ENCODE measurements at regions not wholly inside any gene's neighbourhood (a gene's known extent, or its start where the extent isn't known, plus 50 kb on each side); places are given as distances from the start of the nearest gene placed in this dataset.

- POLR2A ChIA-PET = no interaction called here
- no TSS peak for BruUV-seq (replicated peaks)
- RAD21 ChIA-PET (ENCODE audit: unreplicated experiment) = no interaction called here
- no peaks in the 10 kb centered on the region for H3K27me3 ChIP-seq (replicated peaks in 1 of 2; ENCODE audit: control insufficient read depth in 2 of 2, insufficient read depth in 2 of 2, low read length in 1 of 2)
- intact Hi-C loops (cut with micrococcal nuclease; ENCODE audit: unreplicated experiment) (loop anchor here (1.0 to 10.0 kb wide), 2 partner anchors 119 to 527 kb away; no protein-coding TSS in a partner anchor), in situ Hi-C loops (cut with MboI) (no loop called here)
- no peak for FAIRE-seq
- no peaks in the 10 kb centered on the region for H3K36me3 ChIP-seq (ENCODE audit: control insufficient read depth in 2 of 2, insufficient read depth in 2 of 2, low read length in 1 of 2)
- H3K4me2 ChIP-seq (ENCODE audit: control insufficient read depth, insufficient read depth) = no peak overlapping the region
- SMC1A ChIA-PET (ENCODE audit: uncharacterized antibody, unreplicated experiment) = no interaction called here
- WGBS (ENCODE audit: insufficient coverage, insufficient replicate concordance, low lambda C conversion rate, missing lambda C conversion rate) = 39% methylated on average over 2 of the region's 2 CpGs
- no peaks in the 10 kb centered on the region for H4K20me1 ChIP-seq (ENCODE audit: control insufficient read depth, insufficient read depth)
- CTCF ChIA-PET = no interaction called here
- H3K4me3 ChIP-seq = no peak overlapping the region
- TF ChIP-seq MYC (IDR thresholded peaks at IDR 0.05; ENCODE audit: insufficient read depth, insufficient read length, insufficient replicate concordance, low read length, severe bottlenecking) (no peak), HDAC2 (IDR thresholded peaks at IDR 0.05) (no peak), CREB1 (IDR thresholded peaks at IDR 0.05; ENCODE audit: low read depth) (no peak), RELB (IDR thresholded peaks at IDR 0.05; ENCODE audit: low read depth) (no peak), ZBTB40 (IDR thresholded peaks at IDR 0.05; ENCODE audit: borderline replicate concordance) (no peak)
- H3K9ac ChIP-seq (ENCODE audit: control insufficient read depth, insufficient read depth, low read length) = no peak overlapping the region
- H2AFZ ChIP-seq (ENCODE audit: control insufficient read depth, low read depth, low read length) = no peak overlapping the region
- no peak overlapping the region for H3K27ac ChIP-seq (ENCODE audit: control insufficient read depth, insufficient read depth)
- H3K4me1 ChIP-seq (ENCODE audit: control insufficient read depth, insufficient read depth, low read length) = no peaks in the 10 kb centered on the region; the same call in 1 of the 2 replicates
- H3K9me3 ChIP-seq (replicated peaks; ENCODE audit: control insufficient read depth, insufficient read depth, low read length) = no peaks in the 10 kb centered on the region
- H3K79me2 ChIP-seq (ENCODE audit: control insufficient read depth, insufficient read depth, low read length) = no peaks in the 10 kb centered on the region
- DNase-seq (ENCODE audit: low read depth, low spot score) = no peak
- ATAC-seq = 0 out of 3 replicates have a peak, but pooled peaks have one; percentile 25
Measured at GRCh38 chr5:160961761-160962160, 109.8 kb upstream of the ATP10B start.

Measured in GM12878 (cell line).